Panc1 (cell line): ENCODE measurements at regions not wholly inside any gene's neighbourhood (a gene's known extent, or its start where the extent isn't known, plus 50 kb on each side); places are given as distances from the start of the nearest gene placed in this dataset.

Source experiments
- ATAC-seq: fragments of 200-7000 bp; cut with Tn5 transposase; 2 replicates; pipeline ENCODE4 v1.9.1; 2020; ENCODE audit warnings: mild to moderate bottlenecking, moderate library complexity
- BruUV-seq: library from RNA; stranded (reverse); fragments of 400-500 nt; replicated peaks from 2 replicates; lab custom pipeline; 2021; lab: Mats Ljungman, UMichigan
- CTCF ChIA-PET: fragments of 300-600 bp; sonication (Branson Sonifier 250); formaldehyde crosslinking; loops from one replicate; lab custom pipeline; 2022; ENCODE audit warnings: antibody characterized with exemption; lab: Charles Lee
- POLR2A ChIA-PET: fragments of 300-600 bp; sonication (Branson Sonifier 250); formaldehyde crosslinking; loops from one replicate; lab custom pipeline; 2022; ENCODE audit warnings: antibody characterized with exemption; lab: Charles Lee
- DNase-seq: peaks from one replicate; pipeline ENCODE4 v3.0.0-alpha.2; 2010; ENCODE audit warnings: low read depth, low spot score
- H3K27ac ChIP-seq: 2 replicates; pipeline ENCODE4 v1.5.1; 2011; ENCODE audit warnings: mild to moderate bottlenecking, low read length, inconsistent platforms
- H3K27me3 ChIP-seq: fragments of 200-500 bp; sonication (Bioruptor generic); 2 replicates; pipeline ENCODE4 v1.6.0; 2014; ENCODE audit warnings: low read length, inconsistent platforms; ENCODE audit not compliant: control insufficient read depth, insufficient read depth
- H3K36me3 ChIP-seq: fragments of 200-500 bp; sonication (Bioruptor generic); 2 replicates; pipeline ENCODE4 v1.5.1; 2014; ENCODE audit warnings: inconsistent platforms, mild to moderate bottlenecking, low read length, moderate library complexity; ENCODE audit not compliant: control insufficient read depth, insufficient read depth
- H3K4me1 ChIP-seq: 2 replicates; pipeline ENCODE4 v1.5.1; 2011; ENCODE audit warnings: inconsistent platforms, mild to moderate bottlenecking, low read length, moderate library complexity; ENCODE audit not compliant: control insufficient read depth, insufficient read depth
- H3K4me3 ChIP-seq, 2 experiments: 2 replicates each; pipeline ENCODE4 v1.5.1; 2011 to 2012; ENCODE audit warnings: low read depth in 2 of 2, low read length in 2 of 2, mild to moderate bottlenecking in 2 of 2, inconsistent platforms in 1 of 2, moderate library complexity in 1 of 2
- H3K9me3 ChIP-seq: fragments of 200-500 bp; sonication (Bioruptor generic); 2 replicates; pipeline ENCODE4 v1.5.1; 2014; ENCODE audit warnings: low read depth, mild to moderate bottlenecking, inconsistent platforms, low read length, moderate library complexity; ENCODE audit not compliant: control insufficient read depth, insufficient read depth
- CTCF ChIP-seq: fragments of 450-650 bp; IDR thresholded peaks from 2 replicates; pipeline ENCODE4 v1.5.1; 2017; ENCODE audit warnings: mild to moderate bottlenecking
- POLR2AphosphoS5 ChIP-seq: IDR thresholded peaks from 2 replicates; pipeline ENCODE4 v1.6.1; 2012; ENCODE audit warnings: mild to moderate bottlenecking, low read depth, low read length, moderate library complexity
- REST ChIP-seq, 2 experiments: IDR thresholded peaks; 2 replicates each; pipeline ENCODE4 v1.6.1; 2011 to 2012; ENCODE audit warnings: low read depth in 2 of 2, control low read depth in 1 of 2, low read length in 1 of 2, mild to moderate bottlenecking in 1 of 2, moderate library complexity in 1 of 2; ENCODE audit not compliant: insufficient read depth in 1 of 2
- SIN3A ChIP-seq: IDR thresholded peaks from 2 replicates; pipeline ENCODE4 v1.6.1; 2012; ENCODE audit warnings: low read depth, mild to moderate bottlenecking, low read length, moderate library complexity, borderline replicate concordance; ENCODE audit not compliant: insufficient read depth
- TCF7L2 ChIP-seq: IDR thresholded peaks from 2 replicates; pipeline ENCODE4 v1.6.1; 2011; ENCODE audit warnings: mild to moderate bottlenecking, low read depth, low read length, inconsistent platforms
- in situ Hi-C: cut with HindIII; loops from 2 replicates; pipeline ENCODE4 v1.10.0; 2016; ENCODE audit warnings: low sequenced_read_pairs, low pct_unique_long_range_greater_than_20kb
- intact Hi-C: fragments of 100-400 bp; cut with micrococcal nuclease; formaldehyde crosslinking; loops from one replicate; pipeline ENCODE4 v1.10.0; 2022; ENCODE audit not compliant: unreplicated experiment

- Histone ChIP-seq H3K4me1 (no peaks in the 10 kb centered on the region), H3K27me3 (peaks cover 15% of the 10 kb centered on the region), H3K36me3 (no peaks in the 10 kb centered on the region), H3K27ac (no peak overlapping the region), H3K4me3 (no peak overlapping the region), H3K9me3 (no peaks in the 10 kb centered on the region)
- no peak for ATAC-seq
- ChIA-PET POLR2A (no interaction called here), CTCF (no interaction called here)
- in situ Hi-C loops (no loop called here), intact Hi-C loops (no loop called here)
- TF ChIP-seq SIN3A = no peak
- TF ChIP-seq REST (IDR thresholded peaks at IDR 0.05; ENCODE audit: insufficient read depth in 1 of 2, low read depth in 2 of 2, low read length in 1 of 2) = no peak
- TF ChIP-seq CTCF = no peak
- TF ChIP-seq POLR2AphosphoS5 = no peak
- no peak for TF ChIP-seq TCF7L2
- no TSS peak for BruUV-seq
- DNase-seq = no peak
Measured at GRCh38 chr6:167523426-167523825, 198.5 kb downstream of the TTLL2 start.

DNA sequence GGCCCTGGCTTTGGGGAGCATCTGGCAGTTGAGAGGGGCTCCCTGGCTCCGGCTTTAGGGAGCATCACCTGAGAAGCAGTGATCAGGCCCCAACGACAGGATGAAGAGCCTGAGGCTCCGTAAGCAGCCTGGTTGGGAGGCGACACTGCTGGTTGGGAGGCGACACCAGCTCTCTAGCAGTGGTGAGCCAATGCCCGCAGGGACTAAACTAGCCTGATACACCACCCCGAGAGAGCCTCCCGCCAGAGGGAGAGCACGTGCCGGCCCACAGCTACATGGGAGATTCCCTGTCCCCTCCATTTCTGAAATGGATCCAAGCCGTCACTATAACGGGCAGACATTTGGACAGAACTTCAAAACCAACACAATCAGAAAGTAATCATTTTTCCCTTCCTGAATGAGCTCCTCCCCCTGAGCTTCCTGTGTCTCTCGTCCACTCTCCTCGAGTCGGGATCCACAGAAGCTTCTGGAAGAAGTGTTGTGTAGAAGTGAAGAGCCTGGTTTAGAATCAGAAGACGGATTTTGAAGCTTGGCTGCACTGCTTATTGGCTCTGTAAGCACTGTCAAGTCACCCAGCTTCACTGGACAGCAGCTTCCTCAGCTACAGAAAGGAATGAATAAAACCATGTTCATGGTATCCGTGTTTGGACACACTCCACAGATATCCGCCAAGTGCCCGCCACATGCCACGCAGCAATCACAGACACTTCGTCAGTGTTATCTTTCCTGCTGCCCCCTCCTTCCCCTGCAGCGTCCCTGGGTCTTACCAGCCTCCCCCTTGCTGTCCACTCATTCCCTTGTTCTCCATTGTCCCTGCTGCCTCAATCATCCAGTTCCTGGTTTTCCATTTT is 199.6 kb downstream of the TTLL2 start:
- no peak overlapping the region for H3K27ac ChIP-seq
- ChIA-PET CTCF (no interaction called here), POLR2A (no interaction called here)
- DNase-seq (no peak), ATAC-seq (no peak)
- TF ChIP-seq POLR2AphosphoS5 = no peak
- no peak for TF ChIP-seq CTCF
- no peak for TF ChIP-seq REST (IDR thresholded peaks at IDR 0.05; ENCODE audit: insufficient read depth in 1 of 2, low read depth in 2 of 2, low read length in 1 of 2)
- no peak for TF ChIP-seq SIN3A
- no peak for TF ChIP-seq TCF7L2
- no peaks in the 10 kb centered on the region for H3K36me3 ChIP-seq
- in situ Hi-C loops (no loop called here), intact Hi-C loops (no loop called here)
- peaks cover 14% of the 10 kb centered on the region for H3K27me3 ChIP-seq
- H3K4me1 ChIP-seq = no peaks in the 10 kb centered on the region
- H3K9me3 ChIP-seq = no peaks in the 10 kb centered on the region
- BruUV-seq = no TSS peak
- H3K4me3 ChIP-seq = no peak overlapping the region
